ENCODE measurements at regions not wholly inside any gene's neighbourhood (a gene's known extent, or its start where the extent isn't known, plus 50 kb on each side); places are given as distances from the start of the nearest gene placed in this dataset.

GRCh38 chr5:74028976-74029375 lies 403.0 kb downstream of the ARHGEF28 start:
- Histone ChIP-seq H3K36me3 (no peaks in the 10 kb centered on the region), H3K4me3 (no peak overlapping the region), H3K9me3 (no peaks in the 10 kb centered on the region), H3K27ac (no peak overlapping the region), H3K27me3 (replicated peaks; ENCODE audit: insufficient read depth) (no peaks in the 10 kb centered on the region), H3K4me1 (ENCODE audit: control insufficient read depth in 1 of 2, low read depth in 2 of 2) (no peaks in the 10 kb centered on the region)
- no peak for TF ChIP-seq CTCF (IDR thresholded peaks at IDR 0.05)
- DNase-seq (ENCODE audit: low spot score), result no peak
- ATAC-seq (ENCODE audit: insufficient number of reproducible peaks, low FRiP score, low read depth), result no peak

GRCh38 chr5:74028406-74028805 lies 402.4 kb downstream of the ARHGEF28 start:
- Histone ChIP-seq H3K27ac (no peak overlapping the region), H3K27me3 (replicated peaks; ENCODE audit: insufficient read depth) (no peaks in the 10 kb centered on the region), H3K4me1 (ENCODE audit: control insufficient read depth in 1 of 2, low read depth in 2 of 2) (no peaks in the 10 kb centered on the region), H3K36me3 (no peaks in the 10 kb centered on the region), H3K4me3 (no peak overlapping the region), H3K9me3 (no peaks in the 10 kb centered on the region)
- DNase-seq (ENCODE audit: low spot score) (no peak), ATAC-seq (ENCODE audit: insufficient number of reproducible peaks, low FRiP score, low read depth) (no peak)
- TF ChIP-seq CTCF (IDR thresholded peaks at IDR 0.05), result no peak

GRCh38 chr5:74027732-74028338 lies 401.8 kb downstream of the ARHGEF28 start:
- Histone ChIP-seq H3K27me3 (replicated peaks; ENCODE audit: insufficient read depth) (no peaks in the 10 kb centered on the region), H3K4me1 (ENCODE audit: control insufficient read depth in 1 of 2, low read depth in 2 of 2) (no peaks in the 10 kb centered on the region), H3K27ac (no peak overlapping the region), H3K4me3 (no peak overlapping the region), H3K9me3 (no peaks in the 10 kb centered on the region), H3K36me3 (no peaks in the 10 kb centered on the region)
- no peak for TF ChIP-seq CTCF (IDR thresholded peaks at IDR 0.05)
- DNase-seq (ENCODE audit: low spot score) (no peak), ATAC-seq (ENCODE audit: insufficient number of reproducible peaks, low FRiP score, low read depth) (no peak)

DNA sequence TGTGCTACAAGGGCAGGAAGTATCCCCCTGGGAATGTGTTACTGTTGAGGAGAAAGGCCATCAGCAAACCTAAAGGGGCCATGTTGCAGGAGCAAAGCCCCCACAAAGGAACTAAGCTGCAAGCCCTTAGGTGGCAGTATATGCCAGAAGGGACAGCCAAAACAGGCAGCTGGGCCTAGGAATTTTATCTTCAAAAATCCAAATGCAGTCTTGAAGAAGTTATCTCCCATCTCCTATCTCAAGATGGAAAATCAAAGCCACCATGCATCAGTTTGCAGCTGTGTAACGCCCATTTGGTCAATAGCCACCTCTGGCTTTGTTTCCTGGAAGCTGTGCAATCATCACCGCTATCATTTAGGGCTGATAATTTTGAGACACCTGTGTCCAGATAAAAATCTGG lies 400.3 kb downstream of the ARHGEF28 start:
- DNase-seq (ENCODE audit: low spot score) (no peak), ATAC-seq (ENCODE audit: insufficient number of reproducible peaks, low FRiP score, low read depth) (no peak)
- TF ChIP-seq CTCF (IDR thresholded peaks at IDR 0.05), result no peak
- H3K4me3 ChIP-seq, result no peak overlapping the region
- H3K36me3 ChIP-seq, result no peaks in the 10 kb centered on the region
- H3K9me3 ChIP-seq, result no peaks in the 10 kb centered on the region
- H3K27ac ChIP-seq, result no peak overlapping the region
- H3K27me3 ChIP-seq (replicated peaks; ENCODE audit: insufficient read depth), result no peaks in the 10 kb centered on the region
- H3K4me1 ChIP-seq (ENCODE audit: control insufficient read depth in 1 of 2, low read depth in 2 of 2), result no peaks in the 10 kb centered on the region

DNA sequence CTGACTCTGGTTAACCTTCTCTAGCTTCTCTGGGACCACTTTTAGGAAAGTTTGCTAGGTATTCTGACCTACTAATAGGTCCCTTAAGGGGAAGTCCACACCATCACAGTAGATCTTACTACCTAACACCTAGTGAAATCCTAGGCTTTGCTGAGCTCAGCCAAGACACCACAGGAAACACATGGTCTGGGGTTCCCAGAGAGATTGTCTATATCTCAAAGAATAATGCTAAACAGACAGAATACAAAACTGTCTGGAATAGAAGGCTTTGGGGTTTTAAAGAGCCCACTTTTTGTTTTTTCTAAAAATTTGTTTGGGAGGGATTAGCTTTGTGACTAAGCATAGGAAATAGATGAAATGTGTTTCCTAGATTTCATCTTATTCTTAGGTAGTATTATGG lies 395.1 kb downstream of the ARHGEF28 start:
- Histone ChIP-seq H3K27ac (no peak overlapping the region), H3K36me3 (no peaks in the 10 kb centered on the region), H3K27me3 (replicated peaks; ENCODE audit: insufficient read depth) (no peaks in the 10 kb centered on the region), H3K4me1 (ENCODE audit: control insufficient read depth in 1 of 2, low read depth in 2 of 2) (no peaks in the 10 kb centered on the region), H3K9me3 (no peaks in the 10 kb centered on the region), H3K4me3 (no peak overlapping the region)
- no peak for ATAC-seq (ENCODE audit: insufficient number of reproducible peaks, low FRiP score, low read depth)
- DNase-seq (ENCODE audit: low spot score), result no peak
- no peak for TF ChIP-seq CTCF (IDR thresholded peaks at IDR 0.05)

All from thoracic aorta (tissue), 2 donors.